Urothelium cell line (cell line): ENCODE measurements at regions not wholly inside any gene's neighbourhood (a gene's known extent, or its start where the extent isn't known, plus 50 kb on each side); places are given as distances from the start of the nearest gene placed in this dataset.
"Not testable (repeated sequence)": the region's sequence is repeated elsewhere in the genome, so short reads cannot be mapped to it uniquely, and the experiment has no call there.

ENCODE experiments used
- DNase-seq: peaks from one replicate; pipeline ENCODE4 v3.0.0; 2011; ENCODE audit warnings: low spot score, mixed read lengths
- FAIRE-seq: peaks from 2 replicates; lab custom pipeline; 2011; peaks lifted over from hg19 to GRCh38; lab: Jason Lieb, UNC

- no peak for DNase-seq
- no peak for FAIRE-seq
Measured at GRCh38 chr7:153170287-153170686, 410.7 kb downstream of the ACTR3B start.

GRCh38 chr7:153185936-153186335 is 426.4 kb downstream of the ACTR3B start:
- DNase-seq (no peak), FAIRE-seq (no peak)

DNA sequence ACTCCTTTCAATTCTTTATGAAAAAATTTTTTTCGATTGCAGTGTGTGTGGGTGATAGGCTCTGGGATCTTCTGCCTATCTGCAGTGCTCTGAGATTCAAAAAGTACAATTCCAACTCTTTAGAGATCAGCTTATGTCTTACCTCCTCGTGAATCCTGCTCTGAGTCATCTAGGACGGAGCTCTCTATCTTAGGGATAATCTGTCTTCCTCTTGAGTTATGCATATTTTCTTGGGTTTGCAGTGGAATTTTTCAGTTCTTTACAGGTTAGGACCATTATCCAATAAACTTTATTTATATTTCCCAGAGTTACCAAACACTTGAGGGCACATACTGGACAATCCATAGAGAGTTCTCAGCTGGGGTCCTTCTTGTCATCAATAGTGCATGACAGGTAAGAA is 428.6 kb downstream of the ACTR3B start:
- FAIRE-seq (no peak), DNase-seq (no peak)

DNA sequence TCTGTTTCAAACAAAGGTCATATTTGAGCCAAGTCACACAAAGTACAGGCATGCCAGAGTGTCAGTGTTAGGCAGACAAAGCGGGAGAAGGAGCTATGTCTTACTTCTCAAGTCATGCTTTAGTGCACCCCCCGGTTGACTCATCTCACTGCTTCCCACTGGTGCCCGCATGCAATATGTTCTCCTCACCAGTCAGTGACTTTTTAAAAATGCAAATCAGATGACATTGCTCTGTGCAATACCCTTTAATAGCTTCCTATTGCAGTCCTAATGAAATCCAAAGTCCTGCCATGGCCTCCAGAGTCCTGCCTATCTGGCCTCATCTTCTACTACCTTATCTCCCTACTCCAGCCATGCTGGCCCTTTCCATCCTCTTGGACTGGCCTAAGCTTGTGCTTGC is 429.1 kb downstream of the ACTR3B start:
- FAIRE-seq = no peak
- DNase-seq = no peak

DNA sequence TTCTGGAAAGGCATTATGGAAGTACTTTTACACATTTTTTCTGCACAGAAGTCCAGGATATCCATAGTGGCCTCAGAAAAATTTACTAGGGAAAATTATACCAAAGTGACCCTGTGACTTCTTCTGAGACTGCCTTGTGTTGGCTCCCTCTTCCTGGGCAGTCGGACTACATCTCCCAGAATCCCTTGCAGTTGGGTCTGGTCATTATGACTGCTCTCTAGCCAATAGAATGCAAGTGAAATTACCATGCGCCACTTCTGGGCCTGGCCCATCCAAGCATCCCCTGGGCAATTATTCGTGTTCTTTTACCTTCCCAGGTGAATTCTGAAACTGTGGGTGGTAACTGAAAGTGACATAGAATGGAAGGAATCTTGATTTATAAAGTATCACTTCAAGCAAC is 430.9 kb downstream of the ACTR3B start:
- no peak for FAIRE-seq
- peak; percentile 26 for DNase-seq

DNA sequence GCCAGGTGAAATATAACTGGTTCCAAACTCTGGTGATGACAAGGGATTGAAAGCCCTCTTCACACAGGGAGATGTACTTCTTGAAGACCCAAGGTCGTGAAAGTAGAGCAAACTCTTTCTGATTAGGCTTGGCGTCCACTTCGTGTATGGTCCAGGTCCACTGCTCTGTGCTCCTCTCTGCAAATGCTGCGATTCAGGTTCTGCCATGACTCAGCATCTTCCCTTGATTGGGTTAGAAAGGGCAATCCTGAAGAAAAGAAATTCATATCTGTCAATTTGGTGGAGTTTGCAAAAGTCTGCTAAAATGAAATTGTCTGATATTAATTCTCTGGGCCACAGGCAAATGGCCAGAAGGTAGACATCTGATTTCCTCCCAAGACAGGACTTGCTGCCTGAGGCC is 431.4 kb downstream of the ACTR3B start:
- FAIRE-seq = no peak
- no peak for DNase-seq

DNA sequence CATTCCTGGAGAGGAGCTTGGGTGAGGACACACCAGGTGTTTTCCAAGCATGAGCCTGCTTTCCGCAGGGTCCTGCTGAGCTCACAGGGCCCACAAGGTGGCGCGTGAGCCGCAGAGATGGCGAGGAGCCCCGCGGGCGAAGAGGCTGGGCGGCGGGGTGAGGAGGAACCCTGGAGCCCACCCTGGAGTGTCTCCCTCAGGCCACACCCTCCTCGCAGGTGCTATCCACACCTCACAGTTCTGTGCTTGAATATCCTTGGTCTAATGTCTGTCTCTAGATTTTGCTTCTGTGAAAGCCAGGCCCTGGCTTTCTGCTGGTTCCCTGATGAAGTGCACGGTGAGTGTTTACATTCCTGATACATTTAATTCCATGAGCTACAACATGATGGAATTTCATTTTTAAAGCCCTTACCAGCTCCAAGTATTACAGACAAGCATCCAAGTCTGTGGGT is 433.6 kb downstream of the ACTR3B start:
- no peak for FAIRE-seq
- peak; percentile 39 for DNase-seq

GRCh38 chr7:153217032-153217431 is 457.5 kb downstream of the ACTR3B start:
- FAIRE-seq = no peak

DNA sequence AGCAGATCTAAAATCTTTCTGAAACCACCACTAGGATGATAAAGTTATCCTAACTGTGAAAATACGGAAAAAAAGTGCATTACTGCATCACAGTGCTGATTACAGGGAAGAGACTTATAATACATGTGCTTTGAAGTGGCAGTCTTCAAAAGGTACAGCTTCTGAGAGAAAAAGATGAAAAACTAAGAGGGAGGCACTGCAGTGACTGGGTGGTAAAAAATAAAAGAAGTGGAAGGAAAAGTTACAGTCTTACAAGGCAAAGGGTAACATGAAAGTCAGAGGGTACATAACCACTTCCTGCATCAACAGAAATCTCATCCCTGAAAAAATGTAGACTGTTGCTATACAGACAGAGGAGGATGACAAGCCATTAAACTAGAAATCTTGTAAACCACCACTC is 465.3 kb downstream of the ACTR3B start:
- FAIRE-seq = no peak
- DNase-seq = no peak

More at GRCh38 chr7:153217032-153217431, 457.5 kb downstream of the ACTR3B start:
- no peak for DNase-seq

GRCh38 chr7:153245136-153245535 is 485.6 kb downstream of the ACTR3B start:
- not testable (repeated sequence) for DNase-seq, FAIRE-seq

DNA sequence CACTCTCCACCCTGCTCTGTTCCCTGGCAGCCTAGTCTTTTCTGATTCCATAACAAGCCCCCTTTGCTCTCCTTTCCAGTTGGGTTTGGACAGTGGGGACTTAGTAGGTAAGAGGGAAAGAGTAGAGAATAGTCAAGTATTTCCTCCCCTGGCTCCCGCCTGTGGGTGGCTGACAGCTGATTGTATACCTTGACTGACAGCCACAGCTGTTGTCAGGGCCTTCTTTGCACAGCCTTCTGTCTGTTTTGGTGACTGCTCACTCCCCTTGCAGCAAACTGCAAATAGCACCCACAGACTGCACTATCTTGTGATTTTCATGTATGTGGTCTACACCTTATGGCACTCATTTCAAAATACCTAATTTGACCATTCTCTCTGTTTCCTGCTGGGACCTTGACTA is 486.3 kb downstream of the ACTR3B start:
- DNase-seq = no peak

GRCh38 chr7:153247926-153248325 is 488.4 kb downstream of the ACTR3B start:
- no peak for FAIRE-seq
- DNase-seq = no peak

More for the DNA sequence above, 486.3 kb downstream of the ACTR3B start:
- no peak for FAIRE-seq

- no peak for FAIRE-seq
Measured at GRCh38 chr7:153258686-153259085, 499.1 kb downstream of the ACTR3B start.

DNA sequence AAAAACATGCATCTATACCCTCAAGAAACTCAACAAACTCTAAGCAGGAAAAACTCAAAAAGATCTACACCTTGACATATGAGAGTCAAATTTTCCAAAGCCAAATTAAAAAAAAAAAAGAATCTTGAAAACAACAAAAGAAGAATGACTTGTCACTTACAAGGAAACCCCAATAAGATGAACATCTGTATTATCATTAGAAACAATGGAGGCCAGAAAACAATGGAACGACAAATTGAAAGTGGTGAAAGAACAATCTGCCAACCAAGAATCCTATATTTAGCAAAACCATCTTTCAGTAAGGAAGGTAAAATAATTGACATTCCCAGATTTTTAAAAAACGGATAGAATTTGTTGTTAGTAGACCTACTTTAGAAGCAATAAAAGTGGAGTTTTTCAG is 516.8 kb downstream of the ACTR3B start:
- DNase-seq (no peak), FAIRE-seq (no peak)

More at GRCh38 chr7:153258686-153259085, 499.1 kb downstream of the ACTR3B start:
- no peak for DNase-seq

- FAIRE-seq = no peak
- DNase-seq = no peak
Measured at GRCh38 chr7:153286763-153287162, 527.2 kb downstream of the ACTR3B start.

DNA sequence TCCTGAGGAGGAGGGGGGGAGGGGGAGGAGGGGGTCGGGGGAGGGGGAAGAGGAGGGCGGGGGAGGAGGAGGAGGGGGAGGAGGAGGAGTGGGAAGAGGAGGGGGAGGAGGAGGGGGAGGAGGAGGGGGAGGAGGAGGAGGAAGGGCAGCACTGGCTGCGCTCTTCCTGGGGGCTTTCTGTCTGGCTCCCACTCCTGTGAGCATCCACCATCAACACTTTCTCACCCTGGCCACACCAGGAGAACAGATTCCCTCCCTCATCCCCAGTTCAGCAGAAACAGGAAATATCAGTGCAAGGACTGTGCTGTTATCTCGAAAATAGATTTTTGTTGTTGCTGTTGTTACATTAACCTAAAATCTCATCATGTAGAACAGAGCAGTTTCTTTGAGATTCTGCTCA is 530.5 kb downstream of the ACTR3B start:
- DNase-seq (no peak), FAIRE-seq (no peak)

- FAIRE-seq = no peak
- peak; percentile 7 for DNase-seq
Measured at GRCh38 chr7:153297141-153297540, 537.6 kb downstream of the ACTR3B start.

DNA sequence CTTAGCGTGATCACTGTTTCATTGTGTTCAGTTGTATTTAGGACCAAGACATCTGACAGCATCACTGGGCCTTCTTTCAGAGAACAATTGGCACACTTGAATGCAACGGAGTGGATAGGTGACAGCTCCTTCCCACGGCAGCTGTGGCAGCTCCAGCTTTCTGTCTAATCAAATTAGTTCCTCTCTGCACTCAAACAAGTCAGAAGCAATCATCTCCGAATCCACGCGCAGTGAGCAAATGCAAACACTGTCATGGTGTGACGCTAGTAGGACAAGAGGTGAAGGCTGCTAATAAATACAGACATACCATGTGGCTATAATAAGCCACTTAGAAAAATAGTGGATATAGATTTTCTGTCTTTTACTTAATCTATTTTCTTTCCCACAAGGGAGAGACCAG is 542.4 kb downstream of the ACTR3B start:
- no peak for DNase-seq
- FAIRE-seq = no peak

GRCh38 chr7:153320005-153320404 is 560.5 kb downstream of the ACTR3B start:
- no peak for DNase-seq
- FAIRE-seq = no peak

- FAIRE-seq (no peak), DNase-seq (no peak)
Measured at GRCh38 chr7:153320681-153321080, 561.1 kb downstream of the ACTR3B start.

DNA sequence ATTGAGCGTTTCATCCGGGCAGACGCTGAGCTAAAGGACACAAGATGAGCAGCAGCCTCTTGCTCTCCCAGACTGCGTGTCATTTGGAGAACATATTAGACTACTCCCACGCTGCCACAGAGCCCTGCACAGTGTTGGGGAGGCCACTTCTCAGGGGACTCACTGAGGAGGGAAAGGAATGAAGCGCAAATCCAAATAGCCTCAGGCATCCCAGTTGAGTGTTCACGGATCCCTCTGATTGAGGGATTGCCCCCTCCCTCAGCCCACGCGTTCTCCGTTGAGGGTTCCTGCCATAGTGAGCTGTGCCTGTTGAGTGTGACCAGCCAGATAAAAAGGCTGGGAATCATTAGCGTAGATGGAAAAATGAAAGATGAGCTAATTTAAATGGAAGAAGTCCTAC is 563.4 kb downstream of the ACTR3B start:
- DNase-seq (no peak), FAIRE-seq (no peak)

DNA sequence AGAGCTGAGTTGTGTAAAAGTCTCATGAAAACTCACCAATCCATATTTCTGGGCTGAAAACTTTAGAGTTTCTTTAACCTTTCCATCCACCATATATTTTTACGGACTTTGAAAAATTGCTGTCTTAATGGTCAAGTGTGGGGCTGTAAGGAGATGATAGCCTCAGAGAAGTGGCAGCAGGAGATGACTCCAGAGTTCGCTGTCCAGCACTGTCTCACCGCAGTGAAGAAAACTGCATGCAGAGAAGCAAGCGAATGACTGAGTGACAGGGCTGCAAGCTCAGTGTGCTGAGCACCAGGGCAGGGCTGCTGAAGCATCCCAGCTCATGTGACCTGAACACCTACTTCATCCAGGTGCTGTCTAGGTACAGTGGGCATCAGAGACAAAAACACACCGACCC is 564.5 kb downstream of the ACTR3B start:
- no peak for DNase-seq

GRCh38 chr7:153327683-153328082 is 568.1 kb downstream of the ACTR3B start:
- DNase-seq = no peak
- no peak for FAIRE-seq

More for the DNA sequence above, 564.5 kb downstream of the ACTR3B start:
- no peak for FAIRE-seq
